ENCODE measurements at regions not wholly inside any gene's neighbourhood (a gene's known extent, or its start where the extent isn't known, plus 50 kb on each side); places are given as distances from the start of the nearest gene placed in this dataset.

GRCh38 chr15:61315471-61315870, 86.4 kb upstream of the RORA start:
- DNase-seq (ENCODE audit: low read depth), result no peak
- no peak overlapping the region for H3K4me3 ChIP-seq (ENCODE audit: low read length)
- TF ChIP-seq CTCF (conservative IDR thresholded peaks at IDR 0.05; ENCODE audit: low read depth, low read length), result no peak

- H3K4me3 ChIP-seq (ENCODE audit: low read length), result no peak overlapping the region
- DNase-seq (ENCODE audit: low read depth), result no peak
- TF ChIP-seq CTCF (conservative IDR thresholded peaks at IDR 0.05; ENCODE audit: low read depth, low read length), result no peak
Observed at GRCh38 chr15:61314427-61314826, 85.3 kb upstream of the RORA start.

- DNase-seq (ENCODE audit: low read depth), result no peak
- H3K4me3 ChIP-seq (ENCODE audit: low read length), result no peak overlapping the region
- TF ChIP-seq CTCF (conservative IDR thresholded peaks at IDR 0.05; ENCODE audit: low read depth, low read length), result no peak
Observed at GRCh38 chr15:61309617-61310016, 80.5 kb upstream of the RORA start.

- no peak for TF ChIP-seq CTCF (conservative IDR thresholded peaks at IDR 0.05; ENCODE audit: low read depth, low read length)
- no peak overlapping the region for H3K4me3 ChIP-seq (ENCODE audit: low read length)
- no peak for DNase-seq (ENCODE audit: low read depth)
Observed at GRCh38 chr15:61309031-61309511, 80.0 kb upstream of the RORA start.

- no peak overlapping the region for H3K4me3 ChIP-seq (ENCODE audit: low read length)
- no peak for TF ChIP-seq CTCF (conservative IDR thresholded peaks at IDR 0.05; ENCODE audit: low read depth, low read length)
- DNase-seq (ENCODE audit: low read depth), result no peak
Observed at GRCh38 chr15:61308437-61308836, 79.3 kb upstream of the RORA start.

- no peak for DNase-seq (ENCODE audit: low read depth)
- no peak overlapping the region for H3K4me3 ChIP-seq (ENCODE audit: low read length)
- no peak for TF ChIP-seq CTCF (conservative IDR thresholded peaks at IDR 0.05; ENCODE audit: low read depth, low read length)
Observed at GRCh38 chr15:61307474-61307873, 78.4 kb upstream of the RORA start.

- H3K4me3 ChIP-seq (ENCODE audit: low read length), result no peak overlapping the region
- no peak for TF ChIP-seq CTCF (conservative IDR thresholded peaks at IDR 0.05; ENCODE audit: low read depth, low read length)
- DNase-seq (ENCODE audit: low read depth), result no peak
Observed at GRCh38 chr15:61301701-61302100, 72.6 kb upstream of the RORA start.
